C4-2B (cell line): ENCODE measurements at regions not wholly inside any gene's neighbourhood (a gene's known extent, or its start where the extent isn't known, plus 50 kb on each side); places are given as distances from the start of the nearest gene placed in this dataset.
A peak's percentile ranks its signal among the peaks of the same experiment; 100 is the strongest.

Experiments
- H3K27ac ChIP-seq: fragments of 450-650 bp; 2 replicates; pipeline ENCODE4 v1.5.1; 2017
- ZFX ChIP-seq: fragments of 450-650 bp; IDR thresholded peaks from 2 replicates; pipeline ENCODE4 v1.6.1; 2017
- TF ChIP-seq, protein P1 (sequence below): fragments of 450-650 bp; conservative IDR thresholded peaks from 2 replicates; pipeline ENCODE4 v1.5.1; 2017; ENCODE audit warnings: mild to moderate bottlenecking

GRCh38 chr3:135513106-135514059, 452.1 kb upstream of the PPP2R3A start:
- no peak for TF ChIP-seq ZFX

GRCh38 chr3:135514060-135514448, 451.5 kb upstream of the PPP2R3A start:
- H3K27ac ChIP-seq, result no peak overlapping the region
- no peak for TF ChIP-seq ZFX
- TF ChIP-seq, protein P1, sequence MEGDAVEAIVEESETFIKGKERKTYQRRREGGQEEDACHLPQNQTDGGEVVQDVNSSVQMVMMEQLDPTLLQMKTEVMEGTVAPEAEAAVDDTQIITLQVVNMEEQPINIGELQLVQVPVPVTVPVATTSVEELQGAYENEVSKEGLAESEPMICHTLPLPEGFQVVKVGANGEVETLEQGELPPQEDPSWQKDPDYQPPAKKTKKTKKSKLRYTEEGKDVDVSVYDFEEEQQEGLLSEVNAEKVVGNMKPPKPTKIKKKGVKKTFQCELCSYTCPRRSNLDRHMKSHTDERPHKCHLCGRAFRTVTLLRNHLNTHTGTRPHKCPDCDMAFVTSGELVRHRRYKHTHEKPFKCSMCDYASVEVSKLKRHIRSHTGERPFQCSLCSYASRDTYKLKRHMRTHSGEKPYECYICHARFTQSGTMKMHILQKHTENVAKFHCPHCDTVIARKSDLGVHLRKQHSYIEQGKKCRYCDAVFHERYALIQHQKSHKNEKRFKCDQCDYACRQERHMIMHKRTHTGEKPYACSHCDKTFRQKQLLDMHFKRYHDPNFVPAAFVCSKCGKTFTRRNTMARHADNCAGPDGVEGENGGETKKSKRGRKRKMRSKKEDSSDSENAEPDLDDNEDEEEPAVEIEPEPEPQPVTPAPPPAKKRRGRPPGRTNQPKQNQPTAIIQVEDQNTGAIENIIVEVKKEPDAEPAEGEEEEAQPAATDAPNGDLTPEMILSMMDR, result no peak

More at GRCh38 chr3:135513106-135514059, 452.1 kb upstream of the PPP2R3A start:
- no peak overlapping the region for H3K27ac ChIP-seq

GRCh38 chr3:135516143-135516542, 449.4 kb upstream of the PPP2R3A start:
- H3K27ac ChIP-seq, result no peak overlapping the region
- no peak for TF ChIP-seq ZFX
- TF ChIP-seq, protein P1, result peak; percentile 54

DNA sequence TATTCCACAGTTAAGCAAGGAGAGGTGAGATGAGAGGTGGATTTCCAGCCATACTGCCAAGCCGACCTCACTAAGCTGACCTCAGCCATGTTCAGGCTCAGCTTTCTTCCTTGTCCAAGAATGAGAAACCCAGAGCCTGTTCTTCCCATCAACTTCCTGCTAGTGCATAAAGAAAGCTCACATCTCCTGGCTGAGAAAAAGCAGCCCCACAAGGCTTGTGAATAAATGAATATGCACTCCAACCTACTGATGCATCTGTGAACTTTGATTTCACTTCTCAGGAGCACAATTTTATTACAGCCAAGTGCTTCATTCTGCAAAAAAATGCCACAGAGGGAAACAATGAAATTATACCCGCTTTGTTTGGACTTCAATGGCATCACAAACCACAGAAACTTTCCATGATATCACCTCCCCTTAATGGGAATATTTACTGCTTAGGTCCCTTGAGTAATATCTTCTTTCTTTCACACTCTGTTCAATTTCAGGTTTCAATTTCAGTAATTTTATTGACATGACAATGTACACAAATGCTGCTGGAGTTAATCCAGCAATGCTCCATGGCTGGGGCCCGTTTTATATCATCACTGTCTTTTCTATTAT, 437.0 kb upstream of the PPP2R3A start:
- H3K27ac ChIP-seq, result no peak overlapping the region
- no peak for TF ChIP-seq ZFX
- TF ChIP-seq, protein P1, result no peak

- TF ChIP-seq, protein P1, result no peak
- TF ChIP-seq ZFX, result no peak
Observed at GRCh38 chr3:135532021-135532420, 433.5 kb upstream of the PPP2R3A start.

GRCh38 chr3:135538123-135538522, 427.4 kb upstream of the PPP2R3A start:
- H3K27ac ChIP-seq, result no peak overlapping the region
- TF ChIP-seq, protein P1, result no peak
- TF ChIP-seq ZFX, result no peak

More at GRCh38 chr3:135532021-135532420, 433.5 kb upstream of the PPP2R3A start:
- no peak overlapping the region for H3K27ac ChIP-seq

DNA sequence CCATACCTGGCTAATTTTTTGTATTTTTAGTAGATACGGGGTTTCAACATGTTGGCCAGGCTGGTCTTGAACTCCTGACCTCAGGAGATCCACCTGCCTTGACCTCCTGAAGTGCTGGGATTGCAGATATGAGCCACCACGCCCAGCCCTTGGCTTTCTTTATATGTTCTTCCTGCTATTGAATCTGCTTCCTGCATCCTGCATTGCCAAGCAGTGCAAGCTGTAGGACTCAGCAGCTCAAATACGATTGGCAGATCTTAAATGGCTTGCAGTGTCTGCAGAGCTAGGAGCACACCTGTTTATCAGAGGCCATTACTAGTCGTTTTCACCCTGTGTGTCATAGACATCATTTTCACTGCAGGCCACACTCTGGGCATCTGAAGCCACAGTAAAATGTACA, 426.2 kb upstream of the PPP2R3A start:
- no peak for TF ChIP-seq ZFX
- TF ChIP-seq, protein P1, result no peak
- H3K27ac ChIP-seq, result no peak overlapping the region
